ENCODE measurements at regions not wholly inside any gene's neighbourhood (a gene's known extent, or its start where the extent isn't known, plus 50 kb on each side); places are given as distances from the start of the nearest gene placed in this dataset.

DNA sequence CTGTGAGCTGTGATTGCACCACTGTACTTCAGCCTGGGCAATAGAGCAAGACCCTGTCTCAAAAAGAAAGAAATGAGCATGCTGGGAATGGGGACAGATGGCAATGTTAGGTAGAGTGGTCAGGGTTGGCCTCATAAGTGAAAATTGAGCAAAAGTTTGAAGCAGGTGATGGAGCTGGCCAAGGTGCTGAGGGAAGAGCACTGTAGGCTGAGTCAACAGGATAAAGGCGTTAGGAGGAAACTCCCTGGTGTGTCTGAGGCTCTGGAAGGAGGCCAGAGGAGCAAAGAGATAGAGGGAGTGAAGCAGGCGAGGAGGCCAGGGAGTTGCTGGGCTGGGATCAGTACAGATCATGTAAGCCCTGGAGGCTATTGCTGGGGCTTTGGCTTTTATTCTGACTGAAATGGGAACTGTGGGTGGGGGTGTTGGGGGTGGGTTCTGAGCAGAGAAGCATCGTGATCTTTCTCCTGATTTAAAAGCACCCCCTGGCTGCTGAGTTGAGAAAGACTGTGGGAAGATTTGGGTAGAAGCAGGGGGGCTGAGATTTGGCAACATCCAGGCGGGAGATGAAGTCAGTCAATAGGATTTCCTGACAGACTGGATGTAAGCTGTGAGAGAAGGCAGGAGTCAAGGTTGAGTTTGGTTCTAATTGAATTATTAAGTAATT, 52.5 kb upstream of the VKORC1L1 start:
- TF ChIP-seq, protein P1, sequence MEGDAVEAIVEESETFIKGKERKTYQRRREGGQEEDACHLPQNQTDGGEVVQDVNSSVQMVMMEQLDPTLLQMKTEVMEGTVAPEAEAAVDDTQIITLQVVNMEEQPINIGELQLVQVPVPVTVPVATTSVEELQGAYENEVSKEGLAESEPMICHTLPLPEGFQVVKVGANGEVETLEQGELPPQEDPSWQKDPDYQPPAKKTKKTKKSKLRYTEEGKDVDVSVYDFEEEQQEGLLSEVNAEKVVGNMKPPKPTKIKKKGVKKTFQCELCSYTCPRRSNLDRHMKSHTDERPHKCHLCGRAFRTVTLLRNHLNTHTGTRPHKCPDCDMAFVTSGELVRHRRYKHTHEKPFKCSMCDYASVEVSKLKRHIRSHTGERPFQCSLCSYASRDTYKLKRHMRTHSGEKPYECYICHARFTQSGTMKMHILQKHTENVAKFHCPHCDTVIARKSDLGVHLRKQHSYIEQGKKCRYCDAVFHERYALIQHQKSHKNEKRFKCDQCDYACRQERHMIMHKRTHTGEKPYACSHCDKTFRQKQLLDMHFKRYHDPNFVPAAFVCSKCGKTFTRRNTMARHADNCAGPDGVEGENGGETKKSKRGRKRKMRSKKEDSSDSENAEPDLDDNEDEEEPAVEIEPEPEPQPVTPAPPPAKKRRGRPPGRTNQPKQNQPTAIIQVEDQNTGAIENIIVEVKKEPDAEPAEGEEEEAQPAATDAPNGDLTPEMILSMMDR (conservative IDR thresholded peaks at IDR 0.05 in 1 of 2, IDR thresholded peaks at IDR 0.05 in 1 of 2; ENCODE audit: low read depth in 1 of 2, low read length in 2 of 2) = no peak
- TF ChIP-seq EZH2 (IDR thresholded peaks at IDR 0.05; ENCODE audit: low read length, missing control alignments) = no peak

Data from fibroblast of lung (primary cell).